ENCODE measurements at regions not wholly inside any gene's neighbourhood (a gene's known extent, or its start where the extent isn't known, plus 50 kb on each side); places are given as distances from the start of the nearest gene placed in this dataset.

GRCh38 chr12:89181271-89181920 is 170.9 kb downstream of the DUSP6 start:
- peaks cover 9% of the 10 kb centered on the region for H3K36me3 Mint-ChIP-seq (ENCODE audit: low read depth)
- H3K27me3 Mint-ChIP-seq, result no peaks in the 10 kb centered on the region
- peaks cover 9% of the 10 kb centered on the region for H3K9me3 Mint-ChIP-seq
- H3K4me3 Mint-ChIP-seq, result peak overlapping the region; percentile 38
- peak overlapping the region; percentile 81 for H3K27ac Mint-ChIP-seq
- intact Hi-C loops (cut with micrococcal nuclease), result loop anchor here (1.0 to 5.0 kb wide), 7 partner anchors 19 to 884 kb away; partner anchors contain the start of gene DUSP6
- DNase-seq, result no peak
- peaks cover 53% of the 10 kb centered on the region for H3K4me1 Mint-ChIP-seq

DNA sequence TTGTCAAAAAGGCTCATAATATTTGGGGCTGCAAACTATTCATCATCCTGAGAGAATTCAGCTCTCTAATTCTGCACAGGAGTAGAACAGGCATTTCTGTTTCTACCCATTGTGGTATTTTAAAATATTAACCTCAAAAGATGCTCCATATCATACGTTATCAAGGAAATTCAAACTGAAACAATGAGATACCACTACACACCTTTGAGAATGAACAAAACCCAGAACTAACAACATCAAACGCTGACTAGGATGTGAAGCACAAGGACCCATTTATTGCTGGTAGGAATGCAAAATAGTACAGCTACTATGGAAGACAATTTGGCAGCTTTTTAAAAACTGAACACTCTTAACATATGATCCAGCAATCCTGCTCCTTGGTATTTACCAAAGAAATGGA is 171.8 kb downstream of the DUSP6 start:
- no peak for DNase-seq
- Mint-ChIP-seq H3K27ac (peak overlapping the region; percentile 81), H3K9me3 (peaks cover 9% of the 10 kb centered on the region), H3K4me3 (peak overlapping the region; percentile 38), H3K27me3 (no peaks in the 10 kb centered on the region), H3K36me3 (ENCODE audit: low read depth) (peaks cover 9% of the 10 kb centered on the region), H3K4me1 (peaks cover 51% of the 10 kb centered on the region)
- intact Hi-C loops (cut with micrococcal nuclease), result loop anchor here (2.0 to 5.0 kb wide), 2 partner anchors 72 to 883 kb away; no protein-coding TSS in a partner anchor

GRCh38 chr12:89179983-89180382 is 172.3 kb downstream of the DUSP6 start:
- peaks cover 51% of the 10 kb centered on the region for H3K4me1 Mint-ChIP-seq
- no peak for DNase-seq
- intact Hi-C loops (cut with micrococcal nuclease), result loop anchor here (2.0 to 5.0 kb wide), 3 partner anchors 73 to 883 kb away; no protein-coding TSS in a partner anchor
- peaks cover 9% of the 10 kb centered on the region for H3K9me3 Mint-ChIP-seq
- H3K27me3 Mint-ChIP-seq, result no peaks in the 10 kb centered on the region
- H3K4me3 Mint-ChIP-seq, result peak overlapping the region; percentile 38
- H3K27ac Mint-ChIP-seq, result peak overlapping the region; percentile 81
- H3K36me3 Mint-ChIP-seq (ENCODE audit: low read depth), result peaks cover 9% of the 10 kb centered on the region

- intact Hi-C loops (cut with micrococcal nuclease), result loop anchor here (2.0 kb wide), 1 partner anchor 290 kb away; no protein-coding TSS in a partner anchor
- H3K4me1 Mint-ChIP-seq, result peaks cover 52% of the 10 kb centered on the region
- H3K27ac Mint-ChIP-seq, result peak overlapping the region; percentile 34
- DNase-seq, result no peak
- peaks cover 9% of the 10 kb centered on the region for H3K36me3 Mint-ChIP-seq (ENCODE audit: low read depth)
- no peak overlapping the region for H3K4me3 Mint-ChIP-seq
- H3K9me3 Mint-ChIP-seq, result peaks cover 5% of the 10 kb centered on the region
- no peaks in the 10 kb centered on the region for H3K27me3 Mint-ChIP-seq
These were observed 173.1 kb downstream of the DUSP6 start for GRCh38 chr12:89179245-89179644.

GRCh38 chr12:89177802-89178395 is 174.4 kb downstream of the DUSP6 start:
- peaks cover 3% of the 10 kb centered on the region for H3K9me3 Mint-ChIP-seq
- DNase-seq, result no peak
- H3K4me3 Mint-ChIP-seq, result no peak overlapping the region
- no peaks in the 10 kb centered on the region for H3K27me3 Mint-ChIP-seq
- H3K36me3 Mint-ChIP-seq (ENCODE audit: low read depth), result peaks cover 3% of the 10 kb centered on the region
- intact Hi-C loops (cut with micrococcal nuclease), result loop anchor here (2.0 kb wide), 1 partner anchor 291 kb away; no protein-coding TSS in a partner anchor
- H3K4me1 Mint-ChIP-seq, result peaks cover 50% of the 10 kb centered on the region
- H3K27ac Mint-ChIP-seq, result peak overlapping the region; percentile 9

- DNase-seq, result no peak
- Mint-ChIP-seq H3K4me3 (no peak overlapping the region), H3K27me3 (no peaks in the 10 kb centered on the region), H3K36me3 (ENCODE audit: low read depth) (peaks cover 6% of the 10 kb centered on the region), H3K4me1 (peaks cover 43% of the 10 kb centered on the region), H3K9me3 (peaks cover 11% of the 10 kb centered on the region), H3K27ac (no peak overlapping the region)
- intact Hi-C loops (cut with micrococcal nuclease), result no loop called here
These were observed 175.6 kb downstream of the DUSP6 start for GRCh38 chr12:89176676-89177075.

- Mint-ChIP-seq H3K4me1 (peaks cover 25% of the 10 kb centered on the region), H3K4me3 (no peak overlapping the region), H3K27me3 (no peaks in the 10 kb centered on the region), H3K36me3 (ENCODE audit: low read depth) (peaks cover 12% of the 10 kb centered on the region), H3K27ac (no peak overlapping the region), H3K9me3 (peaks cover 21% of the 10 kb centered on the region)
- intact Hi-C loops (cut with micrococcal nuclease), result no loop called here
- no peak for DNase-seq
These were observed 178.6 kb downstream of the DUSP6 start for GRCh38 chr12:89173678-89174077.

DNA sequence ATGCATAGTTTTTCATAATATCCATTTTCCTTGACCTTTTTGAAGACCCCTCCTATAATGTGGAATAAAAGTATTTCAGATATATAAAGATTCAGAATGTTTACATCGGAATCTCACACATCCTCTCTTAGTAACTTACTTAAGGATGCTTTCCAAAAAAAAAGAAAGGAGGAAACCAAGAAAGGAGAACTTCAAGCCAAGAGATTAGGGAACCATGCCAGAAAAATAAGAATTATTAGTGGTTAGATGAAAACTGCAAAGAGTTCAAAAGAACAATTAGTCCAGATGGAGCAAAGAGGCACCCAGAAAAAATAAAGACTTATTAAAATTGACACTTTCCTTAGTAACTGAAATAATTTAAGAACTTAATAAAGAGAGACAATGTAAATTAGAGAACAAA is 179.2 kb downstream of the DUSP6 start:
- DNase-seq, result no peak
- intact Hi-C loops (cut with micrococcal nuclease), result no loop called here
- Mint-ChIP-seq H3K27me3 (no peaks in the 10 kb centered on the region), H3K4me3 (no peak overlapping the region), H3K36me3 (ENCODE audit: low read depth) (peaks cover 11% of the 10 kb centered on the region), H3K4me1 (peaks cover 25% of the 10 kb centered on the region), H3K9me3 (peaks cover 25% of the 10 kb centered on the region), H3K27ac (no peak overlapping the region)

- Mint-ChIP-seq H3K4me3 (no peak overlapping the region), H3K27ac (no peak overlapping the region), H3K9me3 (peaks cover 25% of the 10 kb centered on the region), H3K27me3 (no peaks in the 10 kb centered on the region), H3K4me1 (peaks cover 21% of the 10 kb centered on the region), H3K36me3 (ENCODE audit: low read depth) (peaks cover 11% of the 10 kb centered on the region)
- no peak for DNase-seq
- intact Hi-C loops (cut with micrococcal nuclease), result no loop called here
These were observed 180.1 kb downstream of the DUSP6 start for GRCh38 chr12:89172224-89172623.

DNA sequence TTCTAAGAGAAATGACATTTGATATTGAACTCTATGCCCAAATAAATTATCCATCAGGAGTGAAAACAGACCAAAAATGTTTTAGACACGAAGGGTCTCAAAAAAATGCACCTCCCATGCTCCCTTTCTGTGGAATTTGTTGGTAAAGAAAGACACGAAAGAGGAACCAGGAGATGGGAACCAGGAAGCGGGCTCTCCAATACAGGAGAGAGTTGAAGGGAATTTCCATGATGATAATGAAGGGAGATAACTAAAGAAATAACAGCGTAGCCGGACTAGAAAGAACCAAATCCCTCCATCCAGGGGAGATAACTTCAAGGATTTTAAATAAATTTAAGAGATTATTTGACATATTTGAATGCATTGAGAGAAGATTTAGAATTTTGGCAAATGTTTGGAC is 183.0 kb downstream of the DUSP6 start:
- no peaks in the 10 kb centered on the region for H3K27me3 Mint-ChIP-seq
- peaks cover 34% of the 10 kb centered on the region for H3K4me1 Mint-ChIP-seq
- intact Hi-C loops (cut with micrococcal nuclease), result no loop called here
- peaks cover 35% of the 10 kb centered on the region for H3K9me3 Mint-ChIP-seq
- H3K36me3 Mint-ChIP-seq (ENCODE audit: low read depth), result peaks cover 11% of the 10 kb centered on the region
- no peak overlapping the region for H3K4me3 Mint-ChIP-seq
- H3K27ac Mint-ChIP-seq, result no peak overlapping the region
- DNase-seq, result no peak

- H3K27ac Mint-ChIP-seq, result no peak overlapping the region
- no peaks in the 10 kb centered on the region for H3K27me3 Mint-ChIP-seq
- H3K4me3 Mint-ChIP-seq, result no peak overlapping the region
- intact Hi-C loops (cut with micrococcal nuclease), result no loop called here
- peaks cover 38% of the 10 kb centered on the region for H3K9me3 Mint-ChIP-seq
- H3K36me3 Mint-ChIP-seq (ENCODE audit: low read depth), result peaks cover 11% of the 10 kb centered on the region
- DNase-seq, result no peak
- H3K4me1 Mint-ChIP-seq, result peaks cover 31% of the 10 kb centered on the region
These were observed 184.3 kb downstream of the DUSP6 start for GRCh38 chr12:89167986-89168385.

DNA sequence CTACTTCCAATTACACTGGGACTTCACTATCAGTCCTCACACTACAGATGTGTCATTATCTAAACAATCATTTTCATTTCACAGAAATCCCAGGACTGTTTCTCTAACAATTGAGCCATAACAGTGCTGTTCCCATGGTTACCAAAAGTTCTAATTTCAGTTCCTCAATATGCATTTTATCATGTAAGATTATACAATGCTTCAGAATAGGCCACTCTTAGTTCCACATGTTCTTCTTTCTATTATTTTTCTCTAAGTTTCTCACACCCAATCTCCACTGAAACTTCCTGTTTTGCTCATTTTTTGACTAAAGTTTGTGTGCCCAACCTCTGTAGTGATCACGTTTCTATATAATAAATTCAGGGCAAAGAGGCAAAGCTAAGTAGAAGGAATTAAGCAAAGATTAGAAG is 185.8 kb downstream of the DUSP6 start:
- Mint-ChIP-seq H3K36me3 (ENCODE audit: low read depth) (peaks cover 8% of the 10 kb centered on the region), H3K9me3 (peaks cover 28% of the 10 kb centered on the region), H3K27ac (peak overlapping the region; percentile 63), H3K4me1 (peaks cover 31% of the 10 kb centered on the region), H3K27me3 (no peaks in the 10 kb centered on the region), H3K4me3 (no peak overlapping the region)
- intact Hi-C loops (cut with micrococcal nuclease), result no loop called here
- DNase-seq, result no peak

GRCh38 chr12:89166121-89166520 is 186.2 kb downstream of the DUSP6 start:
- H3K4me1 Mint-ChIP-seq, result peaks cover 31% of the 10 kb centered on the region
- peaks cover 7% of the 10 kb centered on the region for H3K36me3 Mint-ChIP-seq (ENCODE audit: low read depth)
- no peak for DNase-seq
- no peak overlapping the region for H3K4me3 Mint-ChIP-seq
- H3K27me3 Mint-ChIP-seq, result no peaks in the 10 kb centered on the region
- no peak overlapping the region for H3K27ac Mint-ChIP-seq
- H3K9me3 Mint-ChIP-seq, result peaks cover 25% of the 10 kb centered on the region
- intact Hi-C loops (cut with micrococcal nuclease), result no loop called here

DNA sequence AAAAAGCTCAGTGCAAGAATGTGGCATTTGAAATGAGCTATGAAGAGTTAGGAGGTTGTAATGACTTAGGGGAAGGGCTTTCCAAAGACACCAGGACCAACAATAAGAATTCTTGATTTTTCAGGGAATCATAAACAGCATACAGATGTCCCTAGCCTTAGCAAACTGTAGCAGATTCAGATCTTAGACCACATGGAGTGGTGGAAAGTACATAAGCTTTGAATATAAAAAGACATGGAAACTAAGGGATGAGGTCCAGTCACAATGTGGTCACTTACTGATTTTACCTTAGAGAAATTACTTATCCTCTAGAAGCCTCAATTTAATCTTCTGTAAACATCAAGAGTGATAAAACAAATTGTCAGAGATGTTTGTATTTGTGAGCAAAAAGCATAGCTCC is 186.6 kb downstream of the DUSP6 start:
- Mint-ChIP-seq H3K27me3 (no peaks in the 10 kb centered on the region), H3K27ac (no peak overlapping the region), H3K4me1 (peaks cover 31% of the 10 kb centered on the region), H3K9me3 (peaks cover 25% of the 10 kb centered on the region), H3K36me3 (ENCODE audit: low read depth) (peaks cover 7% of the 10 kb centered on the region), H3K4me3 (no peak overlapping the region)
- intact Hi-C loops (cut with micrococcal nuclease), result no loop called here
- DNase-seq, result no peak
